Upper lobe of left lung (tissue), 6 donors: ENCODE measurements at regions not wholly inside any gene's neighbourhood (a gene's known extent, or its start where the extent isn't known, plus 50 kb on each side); places are given as distances from the start of the nearest gene placed in this dataset.

ENCODE experiments used
- ATAC-seq, 2 donors: fragments of 200-7000 bp; cut with Tn5 transposase; one replicate each; pipeline ENCODE4 v1.9.1; 2022; ENCODE audit warnings: mild to moderate bottlenecking in 2 of 2, moderate library complexity in 2 of 2; ENCODE audit not compliant: low FRiP score in 2 of 2
- DNase-seq, 2 donors: peaks; one replicate each; pipeline ENCODE4 v3.0.0-alpha.2; 2019 to 2020
- H3K27ac ChIP-seq, 4 donors: fragments of 200-600 bp; sonication (generic); one replicate each; pipeline ENCODE4 v1.5.1; 2016 to 2019
- H3K27me3 ChIP-seq, 4 donors: fragments of 200-600 bp; sonication (generic); one replicate each; pipeline ENCODE4 v1.5.1; 2017 to 2019
- H3K36me3 ChIP-seq, 4 donors: fragments of 200-600 bp; sonication (generic); one replicate each; pipeline ENCODE4 v1.5.1; 2016 to 2019
- H3K4me1 ChIP-seq, 4 donors: fragments of 200-600 bp; sonication (generic); one replicate each; pipeline ENCODE4 v1.5.1; 2018 to 2019
- H3K4me3 ChIP-seq, 4 donors: fragments of 200-600 bp; sonication (generic); one replicate each; pipeline ENCODE4 v1.5.1; 2017 to 2019; ENCODE audit warnings: mild to moderate bottlenecking in 2 of 4, moderate library complexity in 1 of 4
- H3K9me3 ChIP-seq, 4 donors: fragments of 200-600 bp; sonication (generic); one replicate each; pipeline ENCODE4 v1.5.1; 2018 to 2019
- CTCF ChIP-seq, 6 experiments: fragments of 450-650 bp in 4 of 6; fragments of 200-600 bp in 2 of 6; sonication (generic) in 2 of 6; IDR thresholded peaks; one replicate each; pipeline ENCODE4 v1.5.1; 2016 to 2019; ENCODE audit warnings: antibody characterized with exemption in 6 of 6
- EP300 ChIP-seq, 4 donors: sonication (generic); formaldehyde crosslinking; IDR thresholded peaks; one replicate each; pipeline ENCODE4 v1.5.1; 2017; ENCODE audit warnings: antibody characterized with exemption in 4 of 4, control low read depth in 2 of 4
- POLR2A ChIP-seq, 4 donors: fragments of 450-650 bp; IDR thresholded peaks; one replicate each; pipeline ENCODE4 v1.5.1; 2016 to 2017; ENCODE audit warnings: antibody characterized with exemption in 4 of 4, mild to moderate bottlenecking in 2 of 4
- POLR2AphosphoS5 ChIP-seq, 2 donors: sonication (generic); formaldehyde crosslinking; IDR thresholded peaks; one replicate each; pipeline ENCODE4 v1.5.1; 2017; ENCODE audit warnings: antibody characterized with exemption in 2 of 2
- whole genome bisulfite sequencing, 2 donors: methylation state at CpG; one replicate each; pipeline ENCODE4 v1.1.5; 2017 to 2018; 5-methylcytosine and 5-hydroxymethylcytosine counted together
- donor health status: DM: no; HTN: no; CAD: no; lungs with moderate emphysema.
- donor health status: DM: no; HTN: yes; CAD: no; lungs with severe emphysema.

GRCh38 chr4:3656416-3657356 lies 109.5 kb upstream of the ADRA2C start:
- ATAC-seq (no peak), DNase-seq (peak in 1 of 2 donors; percentile 46)
- TF ChIP-seq CTCF (IDR thresholded peaks at IDR 0.05) = no peak
- no peak for TF ChIP-seq POLR2A (IDR thresholded peaks at IDR 0.05)
- TF ChIP-seq EP300 (IDR thresholded peaks at IDR 0.05) = no peak
- TF ChIP-seq POLR2AphosphoS5 (IDR thresholded peaks at IDR 0.05) = no peak
- Histone ChIP-seq H3K4me3 (no peak overlapping the region), H3K9me3 (no peaks in the 10 kb centered on the region), H3K27ac (no peak overlapping the region), H3K36me3 (no peaks in the 10 kb centered on the region), H3K27me3 (no peaks in the 10 kb centered on the region), H3K4me1 (no peaks in the 10 kb centered on the region)
- WGBS, 2 donors = 68 to 79% methylated on average over 23 to 24 of the region's 24 CpGs

GRCh38 chr4:3655963-3656362 lies 110.2 kb upstream of the ADRA2C start:
- DNase-seq = no peak
- no peaks in the 10 kb centered on the region for H3K27me3 ChIP-seq

GRCh38 chr4:3655485-3655884 lies 110.7 kb upstream of the ADRA2C start:
- no peaks in the 10 kb centered on the region for H3K36me3 ChIP-seq
- no peak for TF ChIP-seq POLR2AphosphoS5 (IDR thresholded peaks at IDR 0.05)
- TF ChIP-seq POLR2A (IDR thresholded peaks at IDR 0.05) = no peak
- no peak for TF ChIP-seq CTCF (IDR thresholded peaks at IDR 0.05)
- TF ChIP-seq EP300 (IDR thresholded peaks at IDR 0.05) = no peak
- H3K9me3 ChIP-seq = no peaks in the 10 kb centered on the region
- H3K27ac ChIP-seq = no peak overlapping the region
- no peak for DNase-seq
- H3K4me3 ChIP-seq = no peak overlapping the region
- WGBS, 2 donors = 52 to 55% methylated on average over 9 of the region's 9 CpGs
- ATAC-seq = no peak
- no peaks in the 10 kb centered on the region for H3K4me1 ChIP-seq
- H3K27me3 ChIP-seq = no peaks in the 10 kb centered on the region

More at GRCh38 chr4:3655963-3656362, 110.2 kb upstream of the ADRA2C start:
- Histone ChIP-seq H3K36me3 (no peaks in the 10 kb centered on the region), H3K4me1 (no peaks in the 10 kb centered on the region), H3K27ac (no peak overlapping the region), H3K9me3 (no peaks in the 10 kb centered on the region), H3K4me3 (no peak overlapping the region)
- ATAC-seq = no peak
- TF ChIP-seq CTCF (IDR thresholded peaks at IDR 0.05) (no peak), EP300 (IDR thresholded peaks at IDR 0.05) (no peak), POLR2AphosphoS5 (IDR thresholded peaks at IDR 0.05) (no peak), POLR2A (IDR thresholded peaks at IDR 0.05) (no peak)
- 43 to 48% methylated on average over 8 of the region's 8 CpGs for WGBS, 2 donors

- no peak overlapping the region for H3K4me3 ChIP-seq
- TF ChIP-seq POLR2A (IDR thresholded peaks at IDR 0.05) (no peak), POLR2AphosphoS5 (IDR thresholded peaks at IDR 0.05) (no peak), CTCF (IDR thresholded peaks at IDR 0.05) (no peak), EP300 (IDR thresholded peaks at IDR 0.05) (no peak)
- ATAC-seq = no peak
- no peaks in the 10 kb centered on the region for H3K27me3 ChIP-seq
- H3K4me1 ChIP-seq = no peaks in the 10 kb centered on the region
- no peak overlapping the region for H3K27ac ChIP-seq
- peak in 1 of 2 donors; percentile 66 for DNase-seq
- no peaks in the 10 kb centered on the region for H3K9me3 ChIP-seq
- WGBS, 2 donors = 83 to 89% methylated on average over 9 to 26 of the region's 30 CpGs
- H3K36me3 ChIP-seq = no peaks in the 10 kb centered on the region
Observed at GRCh38 chr4:3654036-3654807, 112.0 kb upstream of the ADRA2C start.
